Chondrocyte (in vitro differentiated cells): ENCODE measurements at regions not wholly inside any gene's neighbourhood (a gene's known extent, or its start where the extent isn't known, plus 50 kb on each side); places are given as distances from the start of the nearest gene placed in this dataset.

Source experiments
- DNase-seq: peaks from one replicate; pipeline ENCODE4 v3.0.0; 2021; ENCODE audit warnings: mixed read lengths, low spot score
- H3K27ac Mint-ChIP-seq: one replicate; pipeline ENCODE4 v1.8.0; 2021; ENCODE audit warnings: mild to moderate bottlenecking, moderate library complexity, mixed read lengths; ENCODE audit not compliant: unreplicated experiment
- H3K27me3 Mint-ChIP-seq: 2 replicates; pipeline ENCODE4 v1.8.0; 2021; ENCODE audit warnings: low read depth, mixed read lengths
- H3K36me3 Mint-ChIP-seq: 2 replicates; pipeline ENCODE4 v1.8.0; 2021; ENCODE audit warnings: low read depth, mixed read lengths
- H3K4me1 Mint-ChIP-seq: 2 replicates; pipeline ENCODE4 v1.8.0; 2021; ENCODE audit warnings: low read depth, mild to moderate bottlenecking, mixed read lengths
- H3K4me3 Mint-ChIP-seq: one replicate; pipeline ENCODE4 v1.8.0; 2021; ENCODE audit warnings: mild to moderate bottlenecking, moderate library complexity, mixed read lengths; ENCODE audit not compliant: unreplicated experiment
- H3K9me3 Mint-ChIP-seq: 2 replicates; pipeline ENCODE4 v1.8.0; 2021; ENCODE audit warnings: low read depth, mixed read lengths
- CTCF ChIP-seq: fragments of 200-600 bp; sonication (generic); IDR thresholded peaks from 2 replicates; pipeline ENCODE4 v1.5.0; 2021; ENCODE audit warnings: antibody characterized with exemption, mild to moderate bottlenecking, moderate library complexity

DNA sequence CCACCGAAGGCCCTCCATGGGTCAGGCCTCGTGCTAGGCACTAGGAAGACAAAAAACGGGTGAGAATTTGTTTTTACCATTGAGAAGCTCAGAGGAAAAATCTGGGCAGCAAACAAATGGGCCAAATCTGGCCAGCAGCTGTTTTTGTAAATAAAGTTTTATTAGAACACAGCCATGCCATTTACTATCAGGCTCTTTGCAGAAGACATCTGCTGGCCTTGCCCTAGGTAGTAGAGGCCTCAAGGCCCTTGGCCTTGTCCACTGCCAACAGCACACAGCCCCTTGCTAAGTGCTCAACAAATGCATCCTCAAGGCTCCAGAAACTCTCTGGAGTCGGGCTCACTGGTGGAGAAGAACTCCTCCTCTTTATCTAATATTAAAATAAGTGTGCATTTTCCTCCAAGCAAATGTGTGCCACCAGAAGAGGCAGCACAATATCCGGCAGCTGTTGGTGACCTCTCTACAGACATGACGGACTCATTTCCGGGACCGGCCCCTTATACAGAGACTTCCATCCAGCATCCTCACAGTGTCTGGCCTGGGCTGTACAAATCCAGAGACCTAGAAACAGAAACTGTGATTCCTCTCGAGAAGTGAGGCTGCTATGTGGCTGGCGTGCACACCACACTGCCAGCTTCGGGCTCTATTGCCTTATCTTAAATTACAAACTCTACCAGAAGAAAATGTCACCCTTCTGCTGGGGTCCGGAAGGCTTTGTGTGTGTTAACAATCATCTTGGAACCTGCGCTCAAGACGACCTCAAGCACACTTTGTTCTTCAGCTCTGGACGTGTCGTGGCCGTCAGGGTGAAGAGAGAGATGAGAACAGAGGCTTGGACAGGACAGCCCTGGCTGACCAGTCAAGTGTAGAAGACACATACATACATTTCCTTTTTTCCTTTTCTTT lies 203.9 kb downstream of the TOMM20 start:
- H3K4me3 Mint-ChIP-seq: no peak overlapping the region
- peaks cover 59% of the 10 kb centered on the region for H3K4me1 Mint-ChIP-seq
- no peaks in the 10 kb centered on the region for H3K27me3 Mint-ChIP-seq
- peak overlapping the region; percentile 89 for H3K27ac Mint-ChIP-seq
- DNase-seq: no peak
- no peaks in the 10 kb centered on the region for H3K36me3 Mint-ChIP-seq
- no peak for TF ChIP-seq CTCF
- no peaks in the 10 kb centered on the region for H3K9me3 Mint-ChIP-seq

GRCh38 chr1:234923626-234924025 lies 205.0 kb downstream of the TOMM20 start:
- Mint-ChIP-seq H3K27me3 (no peaks in the 10 kb centered on the region), H3K4me3 (no peak overlapping the region), H3K27ac (no peak overlapping the region), H3K4me1 (peaks cover 65% of the 10 kb centered on the region), H3K9me3 (no peaks in the 10 kb centered on the region), H3K36me3 (no peaks in the 10 kb centered on the region)
- TF ChIP-seq CTCF: no peak
- DNase-seq: no peak

DNA sequence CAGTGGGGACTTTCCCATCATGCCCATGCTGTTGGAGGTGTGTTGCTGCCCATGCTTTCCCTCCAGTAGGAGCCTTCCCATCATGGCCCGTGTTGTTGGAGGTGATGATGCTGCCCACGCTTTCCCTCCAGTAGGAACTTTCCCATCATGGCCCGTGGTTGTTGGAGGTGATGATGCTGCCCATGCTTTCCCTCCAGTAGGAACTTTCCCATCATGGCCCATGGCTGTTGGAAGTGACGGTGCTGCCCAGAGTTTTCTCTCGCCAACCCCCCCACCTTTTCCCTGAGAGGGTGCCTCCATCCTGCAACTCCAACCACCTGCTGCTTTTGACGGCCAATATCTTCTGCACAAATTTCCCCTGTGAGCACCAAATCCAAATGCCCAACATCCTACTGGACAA lies 205.7 kb downstream of the TOMM20 start:
- Mint-ChIP-seq H3K27ac (peak overlapping the region; percentile 23), H3K27me3 (no peaks in the 10 kb centered on the region), H3K9me3 (no peaks in the 10 kb centered on the region), H3K4me1 (peaks cover 67% of the 10 kb centered on the region), H3K4me3 (no peak overlapping the region), H3K36me3 (no peaks in the 10 kb centered on the region)
- TF ChIP-seq CTCF: no peak
- no peak for DNase-seq

- Mint-ChIP-seq H3K36me3 (no peaks in the 10 kb centered on the region), H3K9me3 (no peaks in the 10 kb centered on the region), H3K27me3 (no peaks in the 10 kb centered on the region), H3K27ac (peak overlapping the region; percentile 57), H3K4me1 (peaks cover 66% of the 10 kb centered on the region), H3K4me3 (no peak overlapping the region)
- no peak for DNase-seq
- no peak for TF ChIP-seq CTCF
Measured at GRCh38 chr1:234921266-234922062, 207.2 kb downstream of the TOMM20 start.

DNA sequence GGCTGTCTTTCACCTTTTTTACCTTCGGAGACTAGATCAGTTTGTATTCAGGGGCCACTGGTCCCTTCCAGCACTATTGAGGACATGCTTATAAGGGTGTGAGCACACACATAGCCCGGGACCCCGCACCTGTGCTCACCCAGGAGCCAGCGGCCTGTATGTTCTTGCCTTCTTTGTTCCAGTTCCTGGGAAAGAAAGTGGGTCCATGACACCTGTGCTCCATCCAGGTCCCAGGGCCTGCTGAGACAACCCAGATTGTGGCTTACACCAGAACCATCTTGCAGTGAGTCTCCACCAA lies 207.8 kb downstream of the TOMM20 start:
- Mint-ChIP-seq H3K27me3 (no peaks in the 10 kb centered on the region), H3K27ac (peak overlapping the region; percentile 43), H3K36me3 (no peaks in the 10 kb centered on the region), H3K4me3 (no peak overlapping the region), H3K4me1 (peaks cover 66% of the 10 kb centered on the region), H3K9me3 (no peaks in the 10 kb centered on the region)
- no peak for DNase-seq
- TF ChIP-seq CTCF: no peak
